Activated naive CD4-positive, alpha-beta T cell treated with anti-CD3 and anti-CD28 coated beads, Interleukin-2, amount 10 ng/mL, durations not matched to agents 7 days and 5 days (primary cell): ENCODE measurements at regions not wholly inside any gene's neighbourhood (a gene's known extent, or its start where the extent isn't known, plus 50 kb on each side); places are given as distances from the start of the nearest gene placed in this dataset.
"Not testable (repeated sequence)": the region's sequence is repeated elsewhere in the genome, so short reads cannot be mapped to it uniquely, and the experiment has no call there.

ENCODE experiments used
- CTCF ChIA-PET: fragments of 350-600 bp; sonication (Branson Sonifier 250); formaldehyde crosslinking; loops from one replicate; lab custom pipeline; 2021; ENCODE audit warnings: antibody characterized with exemption; lab: Charles Lee
- DNase-seq: peaks from one replicate; pipeline ENCODE4 v3.0.0-alpha.2; 2020
- H3K27ac Mint-ChIP-seq: one replicate; pipeline ENCODE4 v1.8.0; 2021; ENCODE audit warnings: mild to moderate bottlenecking, moderate library complexity, mixed read lengths
- H3K27me3 Mint-ChIP-seq: one replicate; pipeline ENCODE4 v1.8.0; 2021; ENCODE audit warnings: mild to moderate bottlenecking, mixed read lengths
- H3K36me3 Mint-ChIP-seq: one replicate; pipeline ENCODE4 v1.8.0; 2021; ENCODE audit warnings: mixed read lengths
- H3K4me1 Mint-ChIP-seq: one replicate; pipeline ENCODE4 v1.8.0; 2021; ENCODE audit warnings: mixed read lengths
- H3K4me3 Mint-ChIP-seq: one replicate; pipeline ENCODE4 v1.8.0; 2021; ENCODE audit warnings: mild to moderate bottlenecking, moderate library complexity, mixed read lengths
- H3K9me3 Mint-ChIP-seq: one replicate; pipeline ENCODE4 v1.8.0; 2021; ENCODE audit warnings: mixed read lengths

DNA sequence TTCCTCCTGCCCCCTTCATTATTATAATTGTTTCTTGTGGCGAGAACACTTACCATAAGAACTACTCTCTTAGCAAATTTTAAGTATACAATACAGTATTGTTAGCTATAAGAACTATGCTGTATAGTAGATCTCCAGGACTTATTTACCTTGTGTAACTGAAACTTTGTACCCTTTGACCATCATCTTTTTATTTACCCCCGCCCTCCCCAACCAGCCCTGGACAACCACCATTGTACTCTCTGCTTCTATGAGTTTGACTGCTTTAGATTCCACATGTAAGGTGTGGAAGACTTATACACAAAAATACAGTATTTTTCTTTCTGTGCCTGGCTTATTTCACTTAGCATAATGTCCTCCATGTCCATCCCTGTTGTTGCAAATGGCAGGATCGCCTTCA, 161.1 kb downstream of the PHF8 start:
- no peak for DNase-seq
- no peaks in the 10 kb centered on the region for H3K36me3 Mint-ChIP-seq
- H3K4me3 Mint-ChIP-seq: no peak overlapping the region
- CTCF ChIA-PET: no interaction called here
- H3K4me1 Mint-ChIP-seq: no peaks in the 10 kb centered on the region
- no peaks in the 10 kb centered on the region for H3K9me3 Mint-ChIP-seq
- no peak overlapping the region for H3K27ac Mint-ChIP-seq
- H3K27me3 Mint-ChIP-seq: no peaks in the 10 kb centered on the region

- H3K4me3 Mint-ChIP-seq: no peak overlapping the region
- H3K27me3 Mint-ChIP-seq: no peaks in the 10 kb centered on the region
- no peaks in the 10 kb centered on the region for H3K4me1 Mint-ChIP-seq
- H3K9me3 Mint-ChIP-seq: no peaks in the 10 kb centered on the region
- no peaks in the 10 kb centered on the region for H3K36me3 Mint-ChIP-seq
- DNase-seq: no peak
- CTCF ChIA-PET: no interaction called here
- H3K27ac Mint-ChIP-seq: no peak overlapping the region
Measured at GRCh38 chrX:53882331-53882730, 161.9 kb downstream of the PHF8 start.

DNA sequence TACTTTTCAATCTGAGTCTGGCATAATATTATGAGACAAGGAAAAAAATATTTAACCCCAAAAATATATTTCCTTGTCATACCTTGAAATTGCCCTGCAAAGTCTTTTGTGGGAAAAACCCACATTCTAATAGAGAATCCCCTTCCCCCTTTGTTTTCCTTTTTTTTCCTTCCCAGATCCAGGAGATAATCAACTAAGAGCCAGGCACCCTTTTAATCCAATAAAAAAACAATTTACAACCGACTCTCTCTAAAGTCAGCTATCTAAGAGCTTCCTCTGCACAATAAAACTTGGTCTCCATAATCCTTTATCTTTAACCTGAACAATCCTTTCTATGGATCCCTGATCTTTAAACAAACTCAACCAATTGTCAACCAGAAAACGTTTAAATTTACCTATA, 163.5 kb downstream of the PHF8 start:
- H3K27me3 Mint-ChIP-seq, H3K27ac Mint-ChIP-seq, H3K9me3 Mint-ChIP-seq, CTCF ChIA-PET, DNase-seq, H3K4me1 Mint-ChIP-seq, H3K4me3 Mint-ChIP-seq, H3K36me3 Mint-ChIP-seq: not testable (repeated sequence)

DNA sequence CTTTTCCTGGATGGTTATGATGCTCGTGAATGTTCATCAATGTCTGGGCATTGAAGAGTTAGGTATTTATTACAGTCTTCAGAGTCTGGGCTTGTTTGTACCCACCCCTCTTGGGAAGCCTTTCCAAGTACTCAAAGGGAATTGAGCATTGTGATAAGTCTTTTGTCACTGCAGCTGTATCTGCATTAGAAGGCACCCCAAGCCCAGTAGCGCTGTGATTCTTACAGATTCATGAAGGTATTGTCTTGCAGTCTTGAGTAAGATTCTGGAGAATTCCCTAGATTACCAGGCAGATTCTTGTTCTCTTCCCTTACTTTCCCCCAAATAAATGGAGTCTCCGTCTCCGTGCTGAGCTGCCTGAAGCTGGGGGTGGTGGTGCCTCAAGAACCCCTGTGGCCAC, 173.4 kb upstream of the HUWE1 start:
- H3K4me1 Mint-ChIP-seq: no peaks in the 10 kb centered on the region
- no peaks in the 10 kb centered on the region for H3K36me3 Mint-ChIP-seq
- no peak overlapping the region for H3K4me3 Mint-ChIP-seq
- no peaks in the 10 kb centered on the region for H3K9me3 Mint-ChIP-seq
- CTCF ChIA-PET: no interaction called here
- no peak overlapping the region for H3K27ac Mint-ChIP-seq
- DNase-seq: no peak
- peaks cover 5% of the 10 kb centered on the region for H3K27me3 Mint-ChIP-seq

GRCh38 chrX:53831662-53832635, 145.4 kb upstream of the HUWE1 start:
- Mint-ChIP-seq H3K4me1 (peaks cover 6% of the 10 kb centered on the region), H3K9me3 (peaks cover 6% of the 10 kb centered on the region), H3K27ac (no peak overlapping the region), H3K27me3 (no peaks in the 10 kb centered on the region), H3K36me3 (no peaks in the 10 kb centered on the region), H3K4me3 (no peak overlapping the region)
- CTCF ChIA-PET: interaction anchor here (1.0 to 3.2 kb wide), 2 partner anchors 148 to 153 kb away, joined by 3 to 14 read pairs; no protein-coding TSS in a partner anchor
- DNase-seq: peak; percentile 58

GRCh38 chrX:53824686-53825085, 138.2 kb upstream of the HUWE1 start:
- CTCF ChIA-PET: no interaction called here

GRCh38 chrX:53818115-53818514, 131.6 kb upstream of the HUWE1 start:
- not testable (repeated sequence) for H3K27me3 Mint-ChIP-seq

More at GRCh38 chrX:53824686-53825085, 138.2 kb upstream of the HUWE1 start:
- no peak for DNase-seq
- no peaks in the 10 kb centered on the region for H3K4me1 Mint-ChIP-seq
- H3K4me3 Mint-ChIP-seq: no peak overlapping the region
- H3K27me3 Mint-ChIP-seq: no peaks in the 10 kb centered on the region
- no peak overlapping the region for H3K27ac Mint-ChIP-seq
- peaks cover 6% of the 10 kb centered on the region for H3K9me3 Mint-ChIP-seq
- no peaks in the 10 kb centered on the region for H3K36me3 Mint-ChIP-seq

DNA sequence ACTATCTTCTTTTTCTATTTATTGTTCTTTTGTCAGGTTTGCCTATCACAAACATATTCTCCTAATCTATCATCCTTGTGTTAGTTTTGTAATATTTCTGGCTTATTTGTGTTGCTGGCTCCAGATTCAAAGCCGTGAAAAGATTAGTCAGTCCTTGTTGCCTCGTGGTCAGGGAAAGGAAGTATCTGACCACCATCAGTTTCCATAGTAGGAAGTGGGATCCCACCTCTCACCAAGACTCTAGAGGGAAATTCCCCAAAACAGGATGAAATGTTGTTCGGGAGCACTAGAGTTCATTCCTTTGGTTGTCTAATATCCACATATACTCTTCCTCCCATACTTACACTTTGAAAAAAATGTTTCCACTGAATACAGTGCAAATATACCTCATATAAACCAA, 131.0 kb upstream of the HUWE1 start:
- no peaks in the 10 kb centered on the region for H3K36me3 Mint-ChIP-seq
- H3K4me3 Mint-ChIP-seq: no peak overlapping the region
- H3K4me1 Mint-ChIP-seq: peaks cover 5% of the 10 kb centered on the region
- CTCF ChIA-PET: no interaction called here
- no peaks in the 10 kb centered on the region for H3K27me3 Mint-ChIP-seq
- H3K9me3 Mint-ChIP-seq: no peaks in the 10 kb centered on the region
- no peak for DNase-seq
- H3K27ac Mint-ChIP-seq: no peak overlapping the region

More at GRCh38 chrX:53818115-53818514, 131.6 kb upstream of the HUWE1 start:
- H3K36me3 Mint-ChIP-seq, H3K27ac Mint-ChIP-seq, CTCF ChIA-PET, H3K4me3 Mint-ChIP-seq, H3K4me1 Mint-ChIP-seq, DNase-seq, H3K9me3 Mint-ChIP-seq: not testable (repeated sequence)

DNA sequence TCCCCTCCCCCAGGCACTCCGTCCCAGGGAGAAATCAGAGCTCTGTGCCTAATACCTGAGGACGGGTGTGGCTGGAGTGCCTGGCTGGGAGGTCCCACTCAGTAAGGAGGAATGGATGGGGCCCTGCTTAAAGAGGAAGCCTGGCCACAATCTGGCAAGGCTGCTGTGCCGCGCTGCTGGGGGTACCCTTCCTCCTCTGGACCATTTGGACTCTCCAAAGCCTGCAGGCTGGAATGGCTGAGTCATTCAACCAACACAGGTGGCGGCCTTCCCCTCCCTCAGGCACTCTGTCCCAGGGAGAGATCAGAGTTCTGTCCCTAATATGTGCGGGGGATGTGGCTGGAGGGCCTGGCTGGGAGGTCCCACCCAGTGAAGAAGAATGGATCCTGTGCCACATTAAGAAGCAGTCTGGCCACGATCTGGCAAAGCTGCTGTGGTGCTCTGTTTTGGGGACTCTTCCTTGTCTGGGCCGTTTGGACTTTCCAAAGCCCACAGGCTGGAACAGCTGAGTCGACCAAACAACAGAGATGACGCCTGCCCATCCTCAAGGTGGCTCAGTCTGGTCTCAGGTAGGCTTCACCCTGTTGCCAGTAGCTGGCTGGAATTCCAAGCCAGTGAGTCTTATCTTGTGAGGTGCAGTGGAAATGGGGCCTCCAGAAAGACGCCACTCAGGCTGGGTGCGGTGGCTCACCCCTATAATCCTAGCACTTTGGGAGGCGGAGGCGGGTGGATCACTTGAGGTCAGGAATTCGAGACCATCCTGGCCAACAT, 127.3 kb upstream of the HUWE1 start:
- H3K4me1 Mint-ChIP-seq: peaks cover 5% of the 10 kb centered on the region
- no peak overlapping the region for H3K4me3 Mint-ChIP-seq
- no peaks in the 10 kb centered on the region for H3K36me3 Mint-ChIP-seq
- CTCF ChIA-PET: no interaction called here
- H3K27ac Mint-ChIP-seq: no peak overlapping the region
- no peak for DNase-seq
- H3K9me3 Mint-ChIP-seq: no peaks in the 10 kb centered on the region
- no peaks in the 10 kb centered on the region for H3K27me3 Mint-ChIP-seq

GRCh38 chrX:53798281-53798680, 111.8 kb upstream of the HUWE1 start:
- Mint-ChIP-seq H3K27ac (no peak overlapping the region), H3K27me3 (no peaks in the 10 kb centered on the region), H3K36me3 (no peaks in the 10 kb centered on the region), H3K9me3 (peaks cover 3% of the 10 kb centered on the region), H3K4me1 (peaks cover 17% of the 10 kb centered on the region), H3K4me3 (no peak overlapping the region)
- CTCF ChIA-PET: no interaction called here
- DNase-seq: no peak

DNA sequence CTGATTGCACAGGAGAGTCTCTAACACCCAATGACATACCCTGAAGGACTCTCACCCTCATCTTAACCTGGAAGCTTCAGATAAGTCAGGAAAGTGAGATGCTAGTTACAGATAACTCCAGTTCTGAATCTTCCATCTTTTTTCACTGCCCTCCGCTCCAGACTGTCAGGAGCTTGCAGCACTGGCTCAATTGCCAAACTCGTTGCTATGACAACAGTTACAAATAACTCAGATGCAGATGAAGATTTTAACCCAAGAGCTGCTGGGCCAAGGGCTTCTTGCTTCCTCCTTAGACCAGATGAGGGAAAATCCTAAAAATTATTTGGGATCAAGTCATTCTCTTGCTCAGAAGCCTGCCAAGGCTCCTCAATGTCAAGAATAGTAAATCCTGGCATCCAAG, 109.1 kb upstream of the HUWE1 start:
- Mint-ChIP-seq H3K27me3 (no peaks in the 10 kb centered on the region), H3K4me1 (peaks cover 17% of the 10 kb centered on the region), H3K4me3 (no peak overlapping the region), H3K27ac (no peak overlapping the region), H3K36me3 (no peaks in the 10 kb centered on the region), H3K9me3 (peaks cover 3% of the 10 kb centered on the region)
- CTCF ChIA-PET: no interaction called here
- no peak for DNase-seq

- Mint-ChIP-seq H3K27ac (no peak overlapping the region), H3K4me3 (no peak overlapping the region)
- CTCF ChIA-PET: no interaction called here
Measured at GRCh38 chrX:53794181-53794580, 107.7 kb upstream of the HUWE1 start.

GRCh38 chrX:53768865-53769264, 82.3 kb upstream of the HUWE1 start:
- H3K27ac Mint-ChIP-seq: no peak overlapping the region
- no peak for DNase-seq

More at GRCh38 chrX:53794181-53794580, 107.7 kb upstream of the HUWE1 start:
- Mint-ChIP-seq H3K36me3 (no peaks in the 10 kb centered on the region), H3K4me1 (peaks cover 17% of the 10 kb centered on the region), H3K9me3 (peaks cover 2% of the 10 kb centered on the region), H3K27me3 (no peaks in the 10 kb centered on the region)
- DNase-seq: no peak

DNA sequence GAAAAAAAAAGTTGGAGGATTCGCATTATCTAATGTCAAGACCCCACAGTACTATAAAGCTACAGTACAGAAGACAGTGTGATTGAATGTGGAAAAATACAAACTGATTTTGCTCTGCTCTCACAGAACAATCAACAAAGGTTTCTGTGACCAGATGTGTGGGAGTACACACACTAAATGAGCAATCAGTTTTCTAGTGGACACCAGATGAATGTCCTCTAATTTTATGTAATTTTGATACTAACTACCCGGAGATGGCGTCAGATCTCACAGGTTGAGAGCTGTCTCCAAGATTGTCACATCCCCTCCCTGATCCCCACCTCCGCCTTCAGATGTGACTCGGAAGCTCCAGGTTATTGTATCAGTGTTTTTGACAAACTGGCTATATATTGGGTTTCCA, 81.9 kb upstream of the HUWE1 start:
- CTCF ChIA-PET: no interaction called here
- Mint-ChIP-seq H3K36me3 (no peaks in the 10 kb centered on the region), H3K4me3 (no peak overlapping the region), H3K27me3 (no peaks in the 10 kb centered on the region), H3K9me3 (peaks cover 2% of the 10 kb centered on the region), H3K27ac (no peak overlapping the region), H3K4me1 (peaks cover 4% of the 10 kb centered on the region)
- DNase-seq: no peak

More at GRCh38 chrX:53768865-53769264, 82.3 kb upstream of the HUWE1 start:
- CTCF ChIA-PET: no interaction called here
- Mint-ChIP-seq H3K27me3 (no peaks in the 10 kb centered on the region), H3K4me1 (peaks cover 4% of the 10 kb centered on the region), H3K4me3 (no peak overlapping the region), H3K9me3 (peaks cover 2% of the 10 kb centered on the region), H3K36me3 (no peaks in the 10 kb centered on the region)
